Activated naive CD8-positive, alpha-beta T cell treated with anti-CD3 and anti-CD28 coated beads, Interleukin-2, amount 10 ng/mL, durations not matched to agents 7 days and 5 days (primary cell): ENCODE measurements at regions not wholly inside any gene's neighbourhood (a gene's known extent, or its start where the extent isn't known, plus 50 kb on each side); places are given as distances from the start of the nearest gene placed in this dataset.

Source experiments
- ATAC-seq: fragments of 150-1000 bp; cut with Tn5 transposase; one replicate; pipeline ENCODE4 v1.10.0; 2021; ENCODE audit warnings: low read depth, moderate library complexity
- POLR2A ChIA-PET: fragments of 350-600 bp; sonication (Branson Sonifier 250); formaldehyde crosslinking; loops from one replicate; lab custom pipeline; 2021; ENCODE audit warnings: antibody characterized with exemption; lab: Charles Lee
- DNase-seq: peaks from one replicate; pipeline ENCODE4 v3.0.0; 2021
- H3K27ac Mint-ChIP-seq: one replicate; pipeline ENCODE4 v1.8.0; 2022; ENCODE audit warnings: mild to moderate bottlenecking, mixed read lengths
- H3K27me3 Mint-ChIP-seq: one replicate; pipeline ENCODE4 v1.8.0; 2022; ENCODE audit warnings: mild to moderate bottlenecking, moderate library complexity, mixed read lengths
- H3K36me3 Mint-ChIP-seq: one replicate; pipeline ENCODE4 v1.8.0; 2021; ENCODE audit warnings: mild to moderate bottlenecking, mixed read lengths
- H3K4me1 Mint-ChIP-seq: one replicate; pipeline ENCODE4 v1.8.0; 2021; ENCODE audit warnings: mixed read lengths
- H3K4me3 Mint-ChIP-seq: one replicate; pipeline ENCODE4 v1.8.0; 2022; ENCODE audit warnings: mild to moderate bottlenecking, moderate library complexity, mixed read lengths
- H3K9me3 Mint-ChIP-seq: one replicate; pipeline ENCODE4 v1.8.0; 2021; ENCODE audit warnings: mixed read lengths

GRCh38 chr4:171759274-171759673 is 53.9 kb upstream of the GALNTL6 start:
- H3K27ac Mint-ChIP-seq: no peak overlapping the region
- POLR2A ChIA-PET: no interaction called here
- H3K4me1 Mint-ChIP-seq: no peaks in the 10 kb centered on the region
- H3K4me3 Mint-ChIP-seq: no peak overlapping the region
- DNase-seq (no peak), ATAC-seq (no peak)
- no peaks in the 10 kb centered on the region for H3K36me3 Mint-ChIP-seq
- H3K9me3 Mint-ChIP-seq: peaks cover 4% of the 10 kb centered on the region
- no peaks in the 10 kb centered on the region for H3K27me3 Mint-ChIP-seq

- no peaks in the 10 kb centered on the region for H3K9me3 Mint-ChIP-seq
- no peak for ATAC-seq
Measured at GRCh38 chr4:171751538-171751937, 61.7 kb upstream of the GALNTL6 start.

DNA sequence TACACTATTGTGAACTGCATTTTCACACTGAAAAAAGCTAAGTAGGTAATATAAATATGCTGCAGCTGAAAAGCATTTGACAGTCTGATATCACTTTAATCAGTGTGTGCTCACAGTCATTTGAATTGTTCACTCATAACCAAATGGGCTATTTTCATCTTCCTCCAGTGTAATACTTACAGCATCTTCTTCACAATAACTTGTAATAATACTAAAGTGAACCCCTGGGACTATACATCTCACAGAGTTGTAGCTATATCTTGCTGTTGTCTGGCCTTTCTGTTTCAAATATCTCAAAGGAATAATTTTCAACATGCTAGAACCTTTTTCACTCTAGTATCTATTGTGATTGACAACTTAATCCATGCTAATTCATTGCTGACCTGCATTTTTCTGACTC is 66.8 kb upstream of the GALNTL6 start:
- ATAC-seq: no peak
- Mint-ChIP-seq H3K27me3 (no peaks in the 10 kb centered on the region), H3K27ac (no peak overlapping the region), H3K9me3 (peaks cover 1% of the 10 kb centered on the region), H3K4me1 (no peaks in the 10 kb centered on the region), H3K36me3 (no peaks in the 10 kb centered on the region), H3K4me3 (no peak overlapping the region)
- POLR2A ChIA-PET: no interaction called here
- no peak for DNase-seq

More at GRCh38 chr4:171751538-171751937, 61.7 kb upstream of the GALNTL6 start:
- H3K4me3 Mint-ChIP-seq: no peak overlapping the region
- H3K27ac Mint-ChIP-seq: no peak overlapping the region
- no peaks in the 10 kb centered on the region for H3K4me1 Mint-ChIP-seq
- H3K27me3 Mint-ChIP-seq: no peaks in the 10 kb centered on the region
- no peaks in the 10 kb centered on the region for H3K36me3 Mint-ChIP-seq
- no peak for DNase-seq
- POLR2A ChIA-PET: no interaction called here

- Mint-ChIP-seq H3K4me1 (no peaks in the 10 kb centered on the region), H3K27me3 (no peaks in the 10 kb centered on the region)
Measured at GRCh38 chr4:171742436-171742835, 70.8 kb upstream of the GALNTL6 start.

DNA sequence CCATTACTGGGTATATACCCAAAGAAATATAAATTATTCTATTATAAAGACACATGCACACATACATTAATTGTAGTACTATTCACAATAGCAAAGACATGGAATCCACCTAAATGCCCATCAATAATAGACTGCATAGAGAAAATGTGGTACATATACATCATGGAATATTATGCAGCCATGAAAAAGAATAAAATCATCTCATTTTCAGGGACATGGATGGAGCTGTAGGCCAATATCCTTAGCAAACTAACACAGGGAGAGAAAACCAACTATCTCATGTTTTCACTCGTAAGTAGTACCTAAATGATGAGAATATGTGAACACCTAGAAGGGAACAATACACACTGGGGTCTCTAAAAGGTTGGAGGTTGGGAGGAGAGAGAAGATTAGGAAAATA is 86.0 kb upstream of the GALNTL6 start:
- Mint-ChIP-seq H3K27ac (no peak overlapping the region), H3K4me3 (no peak overlapping the region), H3K36me3 (no peaks in the 10 kb centered on the region), H3K27me3 (no peaks in the 10 kb centered on the region), H3K9me3 (peaks cover 6% of the 10 kb centered on the region), H3K4me1 (no peaks in the 10 kb centered on the region)
- ATAC-seq (no peak), DNase-seq (no peak)
- POLR2A ChIA-PET: no interaction called here

More at GRCh38 chr4:171742436-171742835, 70.8 kb upstream of the GALNTL6 start:
- H3K36me3 Mint-ChIP-seq: no peaks in the 10 kb centered on the region
- H3K27ac Mint-ChIP-seq: no peak overlapping the region
- POLR2A ChIA-PET: no interaction called here
- DNase-seq (no peak), ATAC-seq (no peak)
- peaks cover 1% of the 10 kb centered on the region for H3K9me3 Mint-ChIP-seq
- no peak overlapping the region for H3K4me3 Mint-ChIP-seq

DNA sequence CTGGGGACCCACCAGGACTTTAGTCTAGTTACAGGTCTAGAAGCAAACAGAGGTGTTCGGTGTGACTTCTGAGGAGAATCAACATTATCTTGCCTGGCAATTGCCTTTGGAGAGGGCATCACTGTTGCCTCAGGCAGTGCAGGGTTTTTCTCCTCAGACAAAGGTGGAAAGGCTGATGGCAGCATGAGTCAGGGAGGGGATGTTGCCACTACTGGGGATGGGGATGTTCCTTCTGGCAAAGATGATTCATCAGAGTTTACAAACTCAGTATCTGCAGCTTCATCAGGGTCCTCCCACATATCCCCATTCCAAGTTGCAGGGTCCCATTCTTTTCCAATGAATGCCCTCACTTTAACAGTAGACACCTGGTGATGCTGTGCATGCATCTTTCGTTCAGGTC is 91.3 kb upstream of the GALNTL6 start:
- Mint-ChIP-seq H3K27me3 (no peaks in the 10 kb centered on the region), H3K9me3 (peaks cover 6% of the 10 kb centered on the region), H3K4me3 (no peak overlapping the region), H3K36me3 (no peaks in the 10 kb centered on the region), H3K4me1 (no peaks in the 10 kb centered on the region), H3K27ac (no peak overlapping the region)
- POLR2A ChIA-PET: no interaction called here
- DNase-seq (no peak), ATAC-seq (no peak)

- no peak overlapping the region for H3K27ac Mint-ChIP-seq
- no peaks in the 10 kb centered on the region for H3K4me1 Mint-ChIP-seq
- peaks cover 6% of the 10 kb centered on the region for H3K9me3 Mint-ChIP-seq
- H3K36me3 Mint-ChIP-seq: no peaks in the 10 kb centered on the region
- ATAC-seq (no peak), DNase-seq (no peak)
- H3K27me3 Mint-ChIP-seq: no peaks in the 10 kb centered on the region
- H3K4me3 Mint-ChIP-seq: no peak overlapping the region
- POLR2A ChIA-PET: no interaction called here
Measured at GRCh38 chr4:171719691-171720090, 93.5 kb upstream of the GALNTL6 start.

- H3K9me3 Mint-ChIP-seq: peaks cover 6% of the 10 kb centered on the region
- no peak for DNase-seq
- H3K27ac Mint-ChIP-seq: no peak overlapping the region
- H3K27me3 Mint-ChIP-seq: no peaks in the 10 kb centered on the region
- H3K36me3 Mint-ChIP-seq: no peaks in the 10 kb centered on the region
- POLR2A ChIA-PET: no interaction called here
- no peaks in the 10 kb centered on the region for H3K4me1 Mint-ChIP-seq
- ATAC-seq: no peak
- H3K4me3 Mint-ChIP-seq: no peak overlapping the region
Measured at GRCh38 chr4:171718665-171719064, 94.5 kb upstream of the GALNTL6 start.

- Mint-ChIP-seq H3K27ac (no peak overlapping the region), H3K36me3 (no peaks in the 10 kb centered on the region), H3K27me3 (no peaks in the 10 kb centered on the region), H3K4me3 (no peak overlapping the region), H3K4me1 (no peaks in the 10 kb centered on the region), H3K9me3 (peaks cover 6% of the 10 kb centered on the region)
- ATAC-seq: no peak
- no peak for DNase-seq
- POLR2A ChIA-PET: no interaction called here
Measured at GRCh38 chr4:171718069-171718468, 95.1 kb upstream of the GALNTL6 start.

GRCh38 chr4:171717231-171717741 is 95.9 kb upstream of the GALNTL6 start:
- no peak overlapping the region for H3K4me3 Mint-ChIP-seq
- DNase-seq (no peak), ATAC-seq (no peak)
- no peaks in the 10 kb centered on the region for H3K36me3 Mint-ChIP-seq
- no peaks in the 10 kb centered on the region for H3K4me1 Mint-ChIP-seq
- H3K9me3 Mint-ChIP-seq: peaks cover 6% of the 10 kb centered on the region
- no peaks in the 10 kb centered on the region for H3K27me3 Mint-ChIP-seq
- no peak overlapping the region for H3K27ac Mint-ChIP-seq
- POLR2A ChIA-PET: no interaction called here

GRCh38 chr4:171715973-171716372 is 97.2 kb upstream of the GALNTL6 start:
- H3K36me3 Mint-ChIP-seq: no peaks in the 10 kb centered on the region
- no peaks in the 10 kb centered on the region for H3K27me3 Mint-ChIP-seq
- no peak overlapping the region for H3K4me3 Mint-ChIP-seq
- ATAC-seq: no peak
- H3K4me1 Mint-ChIP-seq: no peaks in the 10 kb centered on the region
- POLR2A ChIA-PET: no interaction called here
- no peak for DNase-seq
- H3K27ac Mint-ChIP-seq: no peak overlapping the region
- peaks cover 4% of the 10 kb centered on the region for H3K9me3 Mint-ChIP-seq

GRCh38 chr4:171714791-171715454 is 98.3 kb upstream of the GALNTL6 start:
- DNase-seq: no peak
- H3K27me3 Mint-ChIP-seq: no peaks in the 10 kb centered on the region
- H3K4me3 Mint-ChIP-seq: no peak overlapping the region
- no peaks in the 10 kb centered on the region for H3K36me3 Mint-ChIP-seq
- peaks cover 2% of the 10 kb centered on the region for H3K9me3 Mint-ChIP-seq
- no peak overlapping the region for H3K27ac Mint-ChIP-seq
- no peak for ATAC-seq
- POLR2A ChIA-PET: no interaction called here
- no peaks in the 10 kb centered on the region for H3K4me1 Mint-ChIP-seq

DNA sequence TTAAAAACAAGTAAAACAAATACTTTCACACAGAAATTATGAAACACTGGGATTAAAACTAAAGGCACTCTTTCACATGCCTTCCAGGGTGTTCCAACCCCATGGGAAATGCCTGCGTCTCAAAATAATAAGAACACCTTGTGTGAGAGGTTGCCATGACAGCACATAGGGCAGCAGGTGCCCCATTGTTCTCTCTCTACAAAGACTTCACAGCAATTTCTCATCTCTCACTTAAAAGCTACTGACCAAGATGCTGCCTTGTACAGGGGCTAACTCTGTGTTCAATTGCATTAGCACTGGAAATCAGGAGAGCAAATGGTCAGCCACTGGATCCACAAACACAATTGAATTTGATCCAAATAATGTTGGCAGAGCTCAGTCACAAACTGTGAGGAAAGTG is 102.5 kb upstream of the GALNTL6 start:
- Mint-ChIP-seq H3K36me3 (no peaks in the 10 kb centered on the region), H3K4me3 (no peak overlapping the region), H3K4me1 (no peaks in the 10 kb centered on the region), H3K27ac (no peak overlapping the region), H3K9me3 (no peaks in the 10 kb centered on the region), H3K27me3 (no peaks in the 10 kb centered on the region)
- ATAC-seq (no peak), DNase-seq (no peak)
- POLR2A ChIA-PET: no interaction called here

DNA sequence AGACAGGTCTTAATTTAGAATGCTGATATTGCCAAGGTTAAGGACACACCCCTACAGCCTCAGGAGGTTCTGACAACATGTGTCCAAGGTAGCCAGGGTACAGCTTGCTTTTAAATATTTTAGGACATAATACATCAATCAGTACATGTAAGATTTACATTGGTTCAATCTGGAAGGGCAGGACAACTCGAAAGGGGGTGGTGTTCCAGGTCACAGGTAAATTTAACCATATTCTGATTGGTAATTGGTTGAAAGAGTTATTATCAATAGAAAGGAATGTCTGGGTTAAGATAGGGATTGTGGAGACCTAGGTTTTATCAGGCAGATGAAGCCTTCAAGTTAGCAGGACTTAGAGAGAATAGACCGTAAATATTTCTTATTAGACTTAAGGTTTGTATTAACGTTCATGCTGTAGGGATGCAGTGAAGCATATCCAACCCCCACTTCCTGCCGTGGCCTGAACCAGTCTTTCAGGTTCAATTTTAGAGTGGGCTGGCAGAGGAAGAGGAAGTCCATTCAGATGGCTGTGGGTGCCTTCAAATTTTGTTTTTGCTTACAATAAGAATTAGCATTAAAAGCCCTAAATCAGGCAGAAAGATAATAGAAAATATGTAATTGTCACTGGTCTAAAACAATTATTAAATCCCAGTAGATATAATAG is 136.5 kb upstream of the GALNTL6 start:
- Mint-ChIP-seq H3K27ac (no peak overlapping the region), H3K27me3 (no peaks in the 10 kb centered on the region), H3K36me3 (no peaks in the 10 kb centered on the region), H3K9me3 (no peaks in the 10 kb centered on the region), H3K4me3 (no peak overlapping the region), H3K4me1 (no peaks in the 10 kb centered on the region)
- POLR2A ChIA-PET: no interaction called here
- DNase-seq (no peak), ATAC-seq (no peak)
